ENCODE measurements at regions not wholly inside any gene's neighbourhood (a gene's known extent, or its start where the extent isn't known, plus 50 kb on each side); places are given as distances from the start of the nearest gene placed in this dataset.

DNA sequence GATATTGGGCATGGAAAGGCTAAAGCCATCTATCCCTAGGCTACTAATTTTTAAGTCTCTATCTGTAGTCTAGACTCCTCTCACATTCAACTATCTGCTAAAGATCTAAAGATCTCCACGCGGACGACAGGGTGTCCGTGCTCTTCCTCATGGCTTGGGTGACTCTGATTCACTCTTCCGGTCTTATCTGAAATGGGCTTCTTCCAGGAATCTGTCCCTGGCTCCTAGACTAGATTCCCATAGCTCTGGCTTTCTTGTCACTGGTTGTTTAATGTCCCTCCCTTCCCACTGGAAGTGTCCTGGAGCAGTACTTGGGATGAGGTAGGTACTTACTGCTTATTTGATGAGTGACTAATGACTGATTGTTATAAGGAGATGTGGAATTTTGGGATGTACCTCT lies 62.0 kb upstream of the PODXL start:
- H3K27me3 ChIP-seq (ENCODE audit: control insufficient read depth, insufficient read depth, low read length) = no peaks in the 10 kb centered on the region; the same call in 1 of the 2 replicates
- DNase-seq (no peak), ATAC-seq (ENCODE audit: low read depth) (no peak)
- no peak overlapping the region for H2AFZ ChIP-seq (replicated peaks; ENCODE audit: low read length, poor library complexity)
- no peak overlapping the region for H3K56ac ChIP-seq (ENCODE audit: extremely low read depth, insufficient read depth, low read length)
- H3K4me2 ChIP-seq (ENCODE audit: low read depth, low read length) = no peak overlapping the region
- no peak overlapping the region for H3K18ac ChIP-seq (ENCODE audit: low read depth, low read length)
- BruUV-seq (replicated peaks) = no TSS peak
- H3K9me1 ChIP-seq (ENCODE audit: insufficient read depth, low read length) = peaks cover 6% of the 10 kb centered on the region
- dilution Hi-C loops (cut with HindIII; ENCODE audit: low sequenced_read_pairs, unreplicated experiment) = no loop called here
- WGBS, 2 experiments (ENCODE audit: extremely low coverage in 2 of 2, insufficient read length in 1 of 2) = 80% methylated on average over 1 of the region's 5 CpGs; no CpG with 5 or more reads in 1 of the 2 experiments
- H4K8ac ChIP-seq (ENCODE audit: low read depth in 2 of 2, low read length in 2 of 2) = no peak overlapping the region
- no peak overlapping the region for H4K5ac ChIP-seq (ENCODE audit: low read depth, low read length)
- no peak overlapping the region for H3K4me3 ChIP-seq (ENCODE audit: insufficient read depth, low read depth, low read length)
- H2BK20ac ChIP-seq (ENCODE audit: low read depth, low read length) = no peak overlapping the region
- no peak overlapping the region for H3K14ac ChIP-seq (replicated peaks; ENCODE audit: low read depth, low read length)
- H3K27ac ChIP-seq (ENCODE audit: insufficient read depth, low read length) = no peak overlapping the region
- no peak overlapping the region for H3K9ac ChIP-seq (ENCODE audit: low read depth, low read length)
- no peaks in the 10 kb centered on the region for H3K9me3 ChIP-seq (ENCODE audit: control insufficient read depth, insufficient read depth, low read length)
- H4K20me1 ChIP-seq (ENCODE audit: insufficient read depth, low read length) = no peaks in the 10 kb centered on the region
- no peak overlapping the region for H2AK9ac ChIP-seq (replicated peaks; ENCODE audit: low read depth, low read length, poor library complexity)
- CTCF ChIA-PET = no interaction called here
- H3K36me3 ChIP-seq (ENCODE audit: control insufficient read depth, insufficient read depth, low read length) = no peaks in the 10 kb centered on the region
- no peak overlapping the region for H3K4ac ChIP-seq (ENCODE audit: low read depth, low read length)
- H2AK5ac ChIP-seq (ENCODE audit: low read depth, low read length) = no peak overlapping the region
- TF ChIP-seq MAZ (IDR thresholded peaks at IDR 0.05; ENCODE audit: borderline replicate concordance, low read depth, low read length) = no peak
- TF ChIP-seq RAD21 (IDR thresholded peaks at IDR 0.05; ENCODE audit: low read length) = no peak
- TF ChIP-seq SMC3 (IDR thresholded peaks at IDR 0.05; ENCODE audit: low read depth, low read length) = no peak
- TF ChIP-seq BHLHE40 (IDR thresholded peaks at IDR 0.05; ENCODE audit: low read depth, low read length) = no peak
- TF ChIP-seq, protein P1, sequence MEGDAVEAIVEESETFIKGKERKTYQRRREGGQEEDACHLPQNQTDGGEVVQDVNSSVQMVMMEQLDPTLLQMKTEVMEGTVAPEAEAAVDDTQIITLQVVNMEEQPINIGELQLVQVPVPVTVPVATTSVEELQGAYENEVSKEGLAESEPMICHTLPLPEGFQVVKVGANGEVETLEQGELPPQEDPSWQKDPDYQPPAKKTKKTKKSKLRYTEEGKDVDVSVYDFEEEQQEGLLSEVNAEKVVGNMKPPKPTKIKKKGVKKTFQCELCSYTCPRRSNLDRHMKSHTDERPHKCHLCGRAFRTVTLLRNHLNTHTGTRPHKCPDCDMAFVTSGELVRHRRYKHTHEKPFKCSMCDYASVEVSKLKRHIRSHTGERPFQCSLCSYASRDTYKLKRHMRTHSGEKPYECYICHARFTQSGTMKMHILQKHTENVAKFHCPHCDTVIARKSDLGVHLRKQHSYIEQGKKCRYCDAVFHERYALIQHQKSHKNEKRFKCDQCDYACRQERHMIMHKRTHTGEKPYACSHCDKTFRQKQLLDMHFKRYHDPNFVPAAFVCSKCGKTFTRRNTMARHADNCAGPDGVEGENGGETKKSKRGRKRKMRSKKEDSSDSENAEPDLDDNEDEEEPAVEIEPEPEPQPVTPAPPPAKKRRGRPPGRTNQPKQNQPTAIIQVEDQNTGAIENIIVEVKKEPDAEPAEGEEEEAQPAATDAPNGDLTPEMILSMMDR (conservative IDR thresholded peaks at IDR 0.05; ENCODE audit: low read depth, low read length) = no peak
- TF ChIP-seq CHD1 (IDR thresholded peaks at IDR 0.05; ENCODE audit: low read depth, low read length) = no peak
- no peak for TF ChIP-seq POLR2A (IDR thresholded peaks at IDR 0.05; ENCODE audit: low read depth, low read length)
- TF ChIP-seq FOS (IDR thresholded peaks at IDR 0.05; ENCODE audit: low read depth, low read length) = no peak
- TF ChIP-seq CEBPB (IDR thresholded peaks at IDR 0.05; ENCODE audit: low read depth, low read length) = no peak
- TF ChIP-seq MAFK (IDR thresholded peaks at IDR 0.05; ENCODE audit: low read depth, low read length) = no peak
- no peak for TF ChIP-seq NFE2L2 (IDR thresholded peaks at IDR 0.05; ENCODE audit: low read depth, low read length)
- TF ChIP-seq RCOR1 (IDR thresholded peaks at IDR 0.05; ENCODE audit: insufficient replicate concordance, low read length) = no peak
- TF ChIP-seq, protein P2, sequence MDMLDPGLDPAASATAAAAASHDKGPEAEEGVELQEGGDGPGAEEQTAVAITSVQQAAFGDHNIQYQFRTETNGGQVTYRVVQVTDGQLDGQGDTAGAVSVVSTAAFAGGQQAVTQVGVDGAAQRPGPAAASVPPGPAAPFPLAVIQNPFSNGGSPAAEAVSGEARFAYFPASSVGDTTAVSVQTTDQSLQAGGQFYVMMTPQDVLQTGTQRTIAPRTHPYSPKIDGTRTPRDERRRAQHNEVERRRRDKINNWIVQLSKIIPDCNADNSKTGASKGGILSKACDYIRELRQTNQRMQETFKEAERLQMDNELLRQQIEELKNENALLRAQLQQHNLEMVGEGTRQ (IDR thresholded peaks at IDR 0.05; ENCODE audit: low read depth, low read length) = no peak
- TF ChIP-seq RFX5 (IDR thresholded peaks at IDR 0.05; ENCODE audit: low read depth, low read length) = no peak
- TF ChIP-seq MXI1 (IDR thresholded peaks at IDR 0.05; ENCODE audit: borderline replicate concordance, low read depth, low read length) = no peak
- TF ChIP-seq, protein P3, sequence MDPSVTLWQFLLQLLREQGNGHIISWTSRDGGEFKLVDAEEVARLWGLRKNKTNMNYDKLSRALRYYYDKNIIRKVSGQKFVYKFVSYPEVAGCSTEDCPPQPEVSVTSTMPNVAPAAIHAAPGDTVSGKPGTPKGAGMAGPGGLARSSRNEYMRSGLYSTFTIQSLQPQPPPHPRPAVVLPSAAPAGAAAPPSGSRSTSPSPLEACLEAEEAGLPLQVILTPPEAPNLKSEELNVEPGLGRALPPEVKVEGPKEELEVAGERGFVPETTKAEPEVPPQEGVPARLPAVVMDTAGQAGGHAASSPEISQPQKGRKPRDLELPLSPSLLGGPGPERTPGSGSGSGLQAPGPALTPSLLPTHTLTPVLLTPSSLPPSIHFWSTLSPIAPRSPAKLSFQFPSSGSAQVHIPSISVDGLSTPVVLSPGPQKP (IDR thresholded peaks at IDR 0.05; ENCODE audit: borderline replicate concordance, low read depth, low read length) = no peak
- POLR2A ChIA-PET (ENCODE audit: unreplicated experiment) = no interaction called here
- H2BK15ac ChIP-seq (ENCODE audit: low read depth, low read length) = no peak overlapping the region
- no peak overlapping the region for H2BK5ac ChIP-seq (ENCODE audit: low read depth, low read length, poor library complexity, severe bottlenecking)
- in situ Hi-C loops (cut with MboI; ENCODE audit: low sequenced_read_pairs) = no loop called here
- H2BK120ac ChIP-seq (ENCODE audit: low read depth, low read length) = no peak overlapping the region
- no peak overlapping the region for H4K91ac ChIP-seq (ENCODE audit: insufficient read depth, low read depth, low read length)
- intact Hi-C loops (cut with micrococcal nuclease) = no loop called here
- no peaks in the 10 kb centered on the region for H3K4me1 ChIP-seq (ENCODE audit: control insufficient read depth, insufficient read depth, low read length)
- no peaks in the 10 kb centered on the region for H3K79me1 ChIP-seq (ENCODE audit: low read depth in 1 of 2, low read length in 2 of 2)
- H3K23ac ChIP-seq (ENCODE audit: low read depth, low read length) = no peak overlapping the region

Data from IMR-90 (cell line).